ENCODE measurements at regions not wholly inside any gene's neighbourhood (a gene's known extent, or its start where the extent isn't known, plus 50 kb on each side); places are given as distances from the start of the nearest gene placed in this dataset.

- ChIA-PET POLR2A (no interaction called here), CTCF (no interaction called here)
- Mint-ChIP-seq H3K36me3 (no peaks in the 10 kb centered on the region), H3K27me3 (no peaks in the 10 kb centered on the region), H3K4me3 (no peak overlapping the region), H3K4me1 (ENCODE audit: low read depth) (no peaks in the 10 kb centered on the region), H3K27ac (no peak overlapping the region), H3K9me3 (peaks cover 7% of the 10 kb centered on the region)
- DNase-seq, result no peak
- intact Hi-C loops (cut with micrococcal nuclease), result no loop called here
These were observed 318.0 kb downstream of the ACTL7B start for GRCh38 chr9:108537756-108538155.

DNA sequence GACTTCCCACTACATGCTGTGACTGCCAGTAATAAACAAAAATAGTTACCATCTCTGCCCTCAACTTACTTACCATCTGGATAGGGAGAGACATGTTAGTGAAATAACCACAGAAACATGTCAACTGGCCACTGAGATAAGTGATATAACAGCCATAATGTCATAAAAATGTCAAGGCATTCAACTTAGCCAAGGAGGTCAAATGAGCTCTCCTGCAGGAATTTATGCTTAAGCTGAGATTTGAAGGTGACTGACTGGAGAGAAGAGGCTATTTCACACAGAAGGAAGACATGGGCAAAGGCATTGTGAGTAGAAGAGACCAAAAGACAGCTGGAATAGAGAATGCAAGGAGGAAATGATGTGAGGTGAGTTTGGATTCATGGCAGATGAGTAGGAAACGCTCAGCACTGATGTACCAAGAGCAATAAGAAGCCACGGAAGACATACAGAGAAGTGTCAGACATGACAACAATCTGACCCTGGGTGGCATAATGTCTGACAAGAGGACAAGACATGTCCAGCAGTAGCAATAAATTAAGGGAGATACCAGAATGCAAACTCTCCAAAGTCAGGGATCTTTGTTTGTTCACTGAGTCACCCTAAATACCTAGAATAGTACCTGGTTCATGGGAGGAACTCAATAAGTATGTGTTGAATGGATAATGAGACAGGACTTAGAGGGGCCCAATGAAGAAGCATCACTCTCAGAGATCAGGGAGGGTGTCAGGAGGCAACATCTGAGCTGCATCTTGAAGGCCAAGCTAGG lies 318.8 kb downstream of the ACTL7B start:
- DNase-seq, result no peak
- H3K4me1 Mint-ChIP-seq (ENCODE audit: low read depth), result no peaks in the 10 kb centered on the region
- no peaks in the 10 kb centered on the region for H3K27me3 Mint-ChIP-seq
- no peak overlapping the region for H3K4me3 Mint-ChIP-seq
- H3K9me3 Mint-ChIP-seq, result peaks cover 7% of the 10 kb centered on the region
- intact Hi-C loops (cut with micrococcal nuclease), result no loop called here
- CTCF ChIA-PET, result no interaction called here
- H3K36me3 Mint-ChIP-seq, result no peaks in the 10 kb centered on the region
- POLR2A ChIA-PET, result no interaction called here
- no peak overlapping the region for H3K27ac Mint-ChIP-seq

GRCh38 chr9:108535526-108535925 lies 320.3 kb downstream of the ACTL7B start:
- Mint-ChIP-seq H3K4me3 (no peak overlapping the region), H3K4me1 (ENCODE audit: low read depth) (no peaks in the 10 kb centered on the region), H3K9me3 (peaks cover 7% of the 10 kb centered on the region), H3K27me3 (no peaks in the 10 kb centered on the region), H3K36me3 (no peaks in the 10 kb centered on the region), H3K27ac (no peak overlapping the region)
- DNase-seq, result no peak
- ChIA-PET CTCF (no interaction called here), POLR2A (no interaction called here)
- intact Hi-C loops (cut with micrococcal nuclease), result no loop called here

GRCh38 chr9:108534741-108535140 lies 321.0 kb downstream of the ACTL7B start:
- Mint-ChIP-seq H3K4me3 (no peak overlapping the region), H3K36me3 (no peaks in the 10 kb centered on the region), H3K4me1 (ENCODE audit: low read depth) (no peaks in the 10 kb centered on the region), H3K27me3 (no peaks in the 10 kb centered on the region), H3K27ac (no peak overlapping the region), H3K9me3 (peaks cover 7% of the 10 kb centered on the region)
- DNase-seq, result no peak
- ChIA-PET POLR2A (no interaction called here), CTCF (no interaction called here)
- intact Hi-C loops (cut with micrococcal nuclease), result no loop called here

DNA sequence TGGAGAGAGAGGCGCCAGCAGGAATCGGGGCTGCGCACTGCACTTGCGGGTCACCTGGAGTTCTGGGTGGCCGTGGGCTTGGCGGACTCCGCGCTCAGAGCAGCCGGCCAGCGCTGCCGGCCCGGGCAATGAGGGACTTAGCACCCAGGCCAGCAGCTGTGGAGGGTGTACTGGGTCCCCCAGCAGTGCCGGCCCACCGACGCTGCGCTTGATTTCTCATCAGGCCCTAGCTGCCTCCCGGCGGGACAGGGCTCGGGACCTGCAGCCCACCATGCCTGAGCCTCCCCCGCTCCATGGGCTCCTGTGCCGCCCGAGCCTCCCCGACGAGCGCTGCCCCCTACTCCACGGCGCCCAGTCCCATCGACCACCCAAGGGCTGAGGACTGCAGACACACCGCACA lies 325.6 kb downstream of the ACTL7B start:
- Mint-ChIP-seq H3K4me3 (no peak overlapping the region), H3K27ac (no peak overlapping the region), H3K4me1 (ENCODE audit: low read depth) (no peaks in the 10 kb centered on the region), H3K27me3 (no peaks in the 10 kb centered on the region), H3K9me3 (peaks cover 7% of the 10 kb centered on the region), H3K36me3 (no peaks in the 10 kb centered on the region)
- intact Hi-C loops (cut with micrococcal nuclease), result no loop called here
- CTCF ChIA-PET, result no interaction called here
- POLR2A ChIA-PET, result no interaction called here
- no peak for DNase-seq

DNA sequence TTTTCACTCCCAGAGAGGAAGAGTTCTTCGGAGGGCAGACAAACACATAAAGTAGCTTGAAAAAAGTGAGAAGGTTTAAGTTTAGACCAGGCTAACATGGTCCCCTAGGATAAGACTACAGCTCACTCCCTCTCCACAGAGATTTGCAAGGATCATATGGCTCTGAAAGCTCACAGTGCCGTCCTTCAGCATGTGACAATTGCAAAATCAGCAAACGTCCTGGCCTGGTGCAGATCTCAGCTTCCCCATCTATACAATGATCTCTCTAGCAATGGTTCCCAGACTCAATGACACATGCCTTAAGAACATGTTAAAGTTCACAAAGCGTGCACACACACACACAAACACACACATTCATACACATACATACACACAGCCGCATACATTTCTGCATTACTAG lies 327.6 kb downstream of the ACTL7B start:
- intact Hi-C loops (cut with micrococcal nuclease), result no loop called here
- H3K27ac Mint-ChIP-seq, result no peak overlapping the region
- H3K4me1 Mint-ChIP-seq (ENCODE audit: low read depth), result no peaks in the 10 kb centered on the region
- CTCF ChIA-PET, result no interaction called here
- no peak for DNase-seq
- no peak overlapping the region for H3K4me3 Mint-ChIP-seq
- no peaks in the 10 kb centered on the region for H3K9me3 Mint-ChIP-seq
- no peaks in the 10 kb centered on the region for H3K36me3 Mint-ChIP-seq
- no peaks in the 10 kb centered on the region for H3K27me3 Mint-ChIP-seq
- POLR2A ChIA-PET, result no interaction called here

- POLR2A ChIA-PET, result no interaction called here
- H3K36me3 Mint-ChIP-seq, result no peaks in the 10 kb centered on the region
These were observed 329.3 kb downstream of the ACTL7B start for GRCh38 chr9:108526518-108526917.

DNA sequence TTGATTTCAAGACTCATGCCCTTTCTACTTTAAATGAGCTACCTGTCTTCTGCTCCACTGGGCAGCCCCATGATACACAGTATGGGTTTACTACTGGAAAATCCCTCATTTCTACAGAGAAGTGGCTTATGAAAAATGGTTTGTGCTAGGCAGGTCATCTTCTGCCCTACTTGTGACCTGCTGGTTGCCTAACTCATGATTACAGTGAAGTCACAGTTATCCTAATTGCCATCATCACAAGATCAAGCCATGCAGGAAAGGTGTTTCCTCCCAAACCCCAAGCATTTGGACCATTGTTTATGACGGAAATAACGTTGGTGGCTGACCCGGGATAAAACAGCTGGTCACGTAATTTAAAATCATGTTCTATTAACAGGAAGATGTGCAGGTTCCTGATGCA lies 330.6 kb downstream of the ACTL7B start:
- no peak for DNase-seq
- intact Hi-C loops (cut with micrococcal nuclease), result no loop called here
- Mint-ChIP-seq H3K36me3 (no peaks in the 10 kb centered on the region), H3K4me1 (ENCODE audit: low read depth) (no peaks in the 10 kb centered on the region), H3K9me3 (no peaks in the 10 kb centered on the region), H3K27me3 (no peaks in the 10 kb centered on the region), H3K4me3 (no peak overlapping the region), H3K27ac (no peak overlapping the region)
- CTCF ChIA-PET, result no interaction called here
- POLR2A ChIA-PET, result no interaction called here

More at GRCh38 chr9:108526518-108526917, 329.3 kb downstream of the ACTL7B start:
- no peak for DNase-seq
- Mint-ChIP-seq H3K4me1 (ENCODE audit: low read depth) (no peaks in the 10 kb centered on the region), H3K27ac (no peak overlapping the region), H3K27me3 (no peaks in the 10 kb centered on the region), H3K9me3 (no peaks in the 10 kb centered on the region), H3K4me3 (no peak overlapping the region)
- CTCF ChIA-PET, result no interaction called here
- intact Hi-C loops (cut with micrococcal nuclease), result no loop called here

DNA sequence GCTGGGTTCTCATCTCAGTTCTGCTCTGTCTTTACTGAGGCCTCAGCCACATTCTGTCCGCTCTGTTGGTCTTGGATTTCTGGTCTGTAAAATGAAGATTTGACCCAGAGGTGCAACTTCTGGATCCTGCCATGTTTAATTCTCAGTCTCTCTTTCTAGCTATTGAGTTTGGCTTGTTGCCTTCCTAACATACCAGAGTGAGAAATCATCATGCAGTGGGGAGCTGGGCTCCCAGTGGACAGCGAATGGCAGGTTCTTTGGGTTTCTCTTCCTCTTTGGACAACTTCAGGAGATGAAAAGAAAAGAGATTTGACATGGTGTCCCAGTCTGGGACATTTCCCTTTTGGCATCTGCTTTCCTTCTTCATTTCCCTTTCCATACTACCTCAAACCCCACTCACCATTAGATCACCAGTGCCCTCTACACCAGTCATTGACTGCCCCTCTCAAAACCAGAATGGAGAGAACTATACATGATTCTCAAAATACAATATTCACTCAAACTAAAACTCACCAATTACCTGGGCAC lies 334.7 kb downstream of the ACTL7B start:
- Mint-ChIP-seq H3K4me1 (ENCODE audit: low read depth) (no peaks in the 10 kb centered on the region), H3K27ac (no peak overlapping the region), H3K27me3 (no peaks in the 10 kb centered on the region), H3K4me3 (no peak overlapping the region), H3K36me3 (no peaks in the 10 kb centered on the region), H3K9me3 (no peaks in the 10 kb centered on the region)
- ChIA-PET CTCF (no interaction called here), POLR2A (no interaction called here)
- intact Hi-C loops (cut with micrococcal nuclease), result no loop called here
- no peak for DNase-seq

DNA sequence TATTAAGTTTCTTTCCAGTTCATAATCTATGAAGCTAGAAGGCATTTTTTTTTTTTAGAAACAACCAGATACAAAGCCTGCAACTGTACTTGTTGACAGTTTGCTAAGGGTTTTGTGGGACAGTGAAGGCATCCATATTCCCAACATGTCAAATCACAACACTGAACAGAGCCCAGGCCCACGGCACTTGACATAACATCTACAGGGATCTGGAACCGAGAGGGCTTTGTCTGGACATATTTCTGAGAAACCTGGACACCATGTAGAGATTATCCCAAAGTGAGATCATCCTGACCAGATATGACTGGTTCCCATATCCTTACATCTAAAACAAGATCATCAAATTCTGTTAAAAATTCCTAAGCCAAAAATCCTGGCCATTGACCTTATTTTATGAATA lies 336.3 kb downstream of the ACTL7B start:
- no peaks in the 10 kb centered on the region for H3K36me3 Mint-ChIP-seq
- CTCF ChIA-PET, result no interaction called here
- POLR2A ChIA-PET, result no interaction called here
- H3K27ac Mint-ChIP-seq, result no peak overlapping the region
- no peaks in the 10 kb centered on the region for H3K4me1 Mint-ChIP-seq (ENCODE audit: low read depth)
- H3K27me3 Mint-ChIP-seq, result no peaks in the 10 kb centered on the region
- H3K4me3 Mint-ChIP-seq, result no peak overlapping the region
- peaks cover 2% of the 10 kb centered on the region for H3K9me3 Mint-ChIP-seq
- intact Hi-C loops (cut with micrococcal nuclease), result no loop called here
- DNase-seq, result no peak

GRCh38 chr9:108517651-108518365 lies 338.0 kb downstream of the ACTL7B start:
- no peak overlapping the region for H3K4me3 Mint-ChIP-seq

GRCh38 chr9:108516391-108516790 lies 339.4 kb downstream of the ACTL7B start:
- no peak overlapping the region for H3K27ac Mint-ChIP-seq
- DNase-seq, result no peak
- ChIA-PET CTCF (no interaction called here), POLR2A (no interaction called here)
- peaks cover 2% of the 10 kb centered on the region for H3K9me3 Mint-ChIP-seq
- H3K36me3 Mint-ChIP-seq, result no peaks in the 10 kb centered on the region
- intact Hi-C loops (cut with micrococcal nuclease), result no loop called here
- no peak overlapping the region for H3K4me3 Mint-ChIP-seq
- no peaks in the 10 kb centered on the region for H3K4me1 Mint-ChIP-seq (ENCODE audit: low read depth)
- H3K27me3 Mint-ChIP-seq, result no peaks in the 10 kb centered on the region

More at GRCh38 chr9:108517651-108518365, 338.0 kb downstream of the ACTL7B start:
- Mint-ChIP-seq H3K27ac (no peak overlapping the region), H3K9me3 (peaks cover 2% of the 10 kb centered on the region), H3K4me1 (ENCODE audit: low read depth) (no peaks in the 10 kb centered on the region), H3K27me3 (no peaks in the 10 kb centered on the region), H3K36me3 (no peaks in the 10 kb centered on the region)
- ChIA-PET CTCF (no interaction called here), POLR2A (no interaction called here)
- DNase-seq, result no peak
- intact Hi-C loops (cut with micrococcal nuclease), result no loop called here

DNA sequence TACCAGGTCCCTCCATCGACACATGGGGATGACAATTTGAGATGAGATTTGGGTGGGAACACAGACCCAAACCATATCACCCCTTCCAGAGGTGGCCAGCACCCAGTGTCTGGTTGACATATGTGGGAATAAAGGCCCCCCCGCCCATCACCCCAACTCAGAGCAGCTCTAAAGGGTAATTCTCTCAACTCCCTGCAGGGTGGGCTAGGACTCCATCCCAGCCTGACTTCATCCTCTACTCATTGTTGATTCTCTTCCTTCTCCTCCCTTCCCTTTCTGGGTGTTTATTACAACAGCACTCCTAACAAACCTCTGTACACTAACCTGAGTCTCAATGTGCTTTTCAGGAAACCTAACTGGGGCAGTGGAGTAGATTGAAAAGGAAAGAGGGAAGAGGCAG lies 339.9 kb downstream of the ACTL7B start:
- intact Hi-C loops (cut with micrococcal nuclease), result no loop called here
- Mint-ChIP-seq H3K9me3 (peaks cover 2% of the 10 kb centered on the region), H3K4me3 (no peak overlapping the region), H3K27me3 (no peaks in the 10 kb centered on the region), H3K36me3 (no peaks in the 10 kb centered on the region), H3K4me1 (ENCODE audit: low read depth) (no peaks in the 10 kb centered on the region), H3K27ac (no peak overlapping the region)
- ChIA-PET CTCF (no interaction called here), POLR2A (no interaction called here)
- no peak for DNase-seq
